ENCODE measurements at regions not wholly inside any gene's neighbourhood (a gene's known extent, or its start where the extent isn't known, plus 50 kb on each side); places are given as distances from the start of the nearest gene placed in this dataset.
"Not testable (repeated sequence)": the region's sequence is repeated elsewhere in the genome, so short reads cannot be mapped to it uniquely, and the experiment has no call there.

- SMC1A ChIA-PET (ENCODE audit: uncharacterized antibody, unreplicated experiment); FAIRE-seq; CTCF ChIA-PET; DNase-seq (ENCODE audit: low read depth, low spot score); RAD21 ChIA-PET (ENCODE audit: unreplicated experiment); POLR2A ChIA-PET; in situ Hi-C loops (cut with MboI); H2AFZ ChIP-seq (ENCODE audit: control insufficient read depth, low read depth, low read length); H3K79me2 ChIP-seq (ENCODE audit: control insufficient read depth, insufficient read depth, low read length); H4K20me1 ChIP-seq (ENCODE audit: control insufficient read depth, insufficient read depth); H3K4me3 ChIP-seq; intact Hi-C loops (cut with micrococcal nuclease; ENCODE audit: unreplicated experiment); ATAC-seq; H3K9ac ChIP-seq (ENCODE audit: control insufficient read depth, insufficient read depth, low read length); H3K4me2 ChIP-seq (ENCODE audit: control insufficient read depth, insufficient read depth); H3K9me3 ChIP-seq (replicated peaks; ENCODE audit: control insufficient read depth, insufficient read depth, low read length); H3K27me3 ChIP-seq (replicated peaks in 1 of 2; ENCODE audit: control insufficient read depth in 2 of 2, insufficient read depth in 2 of 2, low read length in 1 of 2); H3K27ac ChIP-seq (ENCODE audit: control insufficient read depth, insufficient read depth); BruUV-seq (replicated peaks); H3K36me3 ChIP-seq (ENCODE audit: control insufficient read depth in 2 of 2, insufficient read depth in 2 of 2, low read length in 1 of 2): not testable (repeated sequence)
- 33% methylated on average over 26 of the region's 33 CpGs for WGBS (ENCODE audit: insufficient coverage, insufficient replicate concordance, low lambda C conversion rate, missing lambda C conversion rate)
- TF ChIP-seq NFXL1 (IDR thresholded peaks at IDR 0.05; ENCODE audit: borderline replicate concordance), result 0 out of 2 replicates have a peak, but pooled peaks have one; percentile 33
- H3K4me1 ChIP-seq (ENCODE audit: control insufficient read depth, insufficient read depth, low read length), result peaks cover 12% of the 10 kb centered on the region
Measured at GRCh38 chr1:866631-867299, 57.0 kb upstream of the SAMD11 start.

GRCh38 chr1:867550-867949, 56.2 kb upstream of the SAMD11 start:
- H4K20me1 ChIP-seq (ENCODE audit: control insufficient read depth, insufficient read depth); H3K79me2 ChIP-seq (ENCODE audit: control insufficient read depth, insufficient read depth, low read length); FAIRE-seq; H3K36me3 ChIP-seq (ENCODE audit: control insufficient read depth in 2 of 2, insufficient read depth in 2 of 2, low read length in 1 of 2); H2AFZ ChIP-seq (ENCODE audit: control insufficient read depth, low read depth, low read length); CTCF ChIA-PET; intact Hi-C loops (cut with micrococcal nuclease; ENCODE audit: unreplicated experiment); H3K27ac ChIP-seq (ENCODE audit: control insufficient read depth, insufficient read depth); DNase-seq (ENCODE audit: low read depth, low spot score); RAD21 ChIA-PET (ENCODE audit: unreplicated experiment); H3K9me3 ChIP-seq (replicated peaks; ENCODE audit: control insufficient read depth, insufficient read depth, low read length); BruUV-seq (replicated peaks); H3K9ac ChIP-seq (ENCODE audit: control insufficient read depth, insufficient read depth, low read length); ATAC-seq; H3K27me3 ChIP-seq (replicated peaks in 1 of 2; ENCODE audit: control insufficient read depth in 2 of 2, insufficient read depth in 2 of 2, low read length in 1 of 2); H3K4me3 ChIP-seq; H3K4me2 ChIP-seq (ENCODE audit: control insufficient read depth, insufficient read depth); in situ Hi-C loops (cut with MboI); SMC1A ChIA-PET (ENCODE audit: uncharacterized antibody, unreplicated experiment); POLR2A ChIA-PET: not testable (repeated sequence)
- 24% methylated on average over 4 of the region's 4 CpGs for WGBS (ENCODE audit: insufficient coverage, insufficient replicate concordance, low lambda C conversion rate, missing lambda C conversion rate)
- peaks cover 12% of the 10 kb centered on the region for H3K4me1 ChIP-seq (ENCODE audit: control insufficient read depth, insufficient read depth, low read length)
